ENCODE measurements at regions not wholly inside any gene's neighbourhood (a gene's known extent, or its start where the extent isn't known, plus 50 kb on each side); places are given as distances from the start of the nearest gene placed in this dataset.

GRCh38 chr1:218209351-218209861 lies 75.7 kb upstream of the RRP15 start:
- Histone ChIP-seq H3K9me3 (ENCODE audit: control insufficient read depth, insufficient read depth, low read length) (no peaks in the 10 kb centered on the region), H3K4me2 (ENCODE audit: low read length) (no peak overlapping the region), H3K79me2 (ENCODE audit: control insufficient read depth, low read length) (no peaks in the 10 kb centered on the region), H3F3A (ENCODE audit: control insufficient read depth, insufficient read depth) (no peaks in the 10 kb centered on the region), H3K4me1 (ENCODE audit: control insufficient read depth, low read length) (no peaks in the 10 kb centered on the region), H3K4me3 (ENCODE audit: low read length) (no peak overlapping the region), H3K27me3 (ENCODE audit: control insufficient read depth, low read length) (no peaks in the 10 kb centered on the region), H3K36me3 (ENCODE audit: control insufficient read depth, low read length) (no peaks in the 10 kb centered on the region), H4K20me1 (ENCODE audit: control insufficient read depth, insufficient read depth, low read depth, low read length) (no peaks in the 10 kb centered on the region), H3K9me2 (replicated peaks; ENCODE audit: control insufficient read depth, low read length) (no peaks in the 10 kb centered on the region), H3K27ac (ENCODE audit: low read depth, low read length) (no peak overlapping the region)
- TF ChIP-seq CTCF (IDR thresholded peaks at IDR 0.05; ENCODE audit: low read depth, low read length, poor library complexity, severe bottlenecking) = no peak
- no peak for TF ChIP-seq EZH2phosphoT487 (IDR thresholded peaks at IDR 0.05; ENCODE audit: borderline replicate concordance, low read length)

GRCh38 chr1:218211241-218211640 lies 73.9 kb upstream of the RRP15 start:
- no peaks in the 10 kb centered on the region for H3K9me3 ChIP-seq (ENCODE audit: control insufficient read depth, insufficient read depth, low read length)
- H3K4me3 ChIP-seq (ENCODE audit: low read length) = no peak overlapping the region
- no peaks in the 10 kb centered on the region for H4K20me1 ChIP-seq (ENCODE audit: control insufficient read depth, insufficient read depth, low read depth, low read length)
- no peaks in the 10 kb centered on the region for H3K36me3 ChIP-seq (ENCODE audit: control insufficient read depth, low read length)
- no peaks in the 10 kb centered on the region for H3K79me2 ChIP-seq (ENCODE audit: control insufficient read depth, low read length)
- H3K27ac ChIP-seq (ENCODE audit: low read depth, low read length) = no peak overlapping the region
- no peak overlapping the region for H3K4me2 ChIP-seq (ENCODE audit: low read length)
- H3K27me3 ChIP-seq (ENCODE audit: control insufficient read depth, low read length) = no peaks in the 10 kb centered on the region
- H3F3A ChIP-seq (ENCODE audit: control insufficient read depth, insufficient read depth) = no peaks in the 10 kb centered on the region
- H3K9me2 ChIP-seq (replicated peaks; ENCODE audit: control insufficient read depth, low read length) = no peaks in the 10 kb centered on the region
- H3K4me1 ChIP-seq (ENCODE audit: control insufficient read depth, low read length) = peaks cover 15% of the 10 kb centered on the region
- TF ChIP-seq EZH2phosphoT487 (IDR thresholded peaks at IDR 0.05; ENCODE audit: borderline replicate concordance, low read length) (no peak), CTCF (IDR thresholded peaks at IDR 0.05; ENCODE audit: low read depth, low read length, poor library complexity, severe bottlenecking) (no peak)

- Histone ChIP-seq H4K20me1 (ENCODE audit: control insufficient read depth, insufficient read depth, low read depth, low read length) (no peaks in the 10 kb centered on the region), H3K4me3 (ENCODE audit: low read length) (peak overlapping the region; percentile 62), H3K4me1 (ENCODE audit: control insufficient read depth, low read length) (peaks cover 57% of the 10 kb centered on the region), H3K27me3 (ENCODE audit: control insufficient read depth, low read length) (no peaks in the 10 kb centered on the region), H3K9me2 (replicated peaks; ENCODE audit: control insufficient read depth, low read length) (no peaks in the 10 kb centered on the region), H3K36me3 (ENCODE audit: control insufficient read depth, low read length) (no peaks in the 10 kb centered on the region), H3K9me3 (ENCODE audit: control insufficient read depth, insufficient read depth, low read length) (no peaks in the 10 kb centered on the region), H3K4me2 (ENCODE audit: low read length) (peak overlapping the region; percentile 70), H3K79me2 (ENCODE audit: control insufficient read depth, low read length) (no peaks in the 10 kb centered on the region), H3F3A (ENCODE audit: control insufficient read depth, insufficient read depth) (no peaks in the 10 kb centered on the region), H3K27ac (ENCODE audit: low read depth, low read length) (peak overlapping the region; percentile 84)
- TF ChIP-seq EZH2phosphoT487 (IDR thresholded peaks at IDR 0.05; ENCODE audit: borderline replicate concordance, low read length) = no peak
- no peak for TF ChIP-seq CTCF (IDR thresholded peaks at IDR 0.05; ENCODE audit: low read depth, low read length, poor library complexity, severe bottlenecking)
Measured at GRCh38 chr1:218217040-218217439, 68.1 kb upstream of the RRP15 start.
